ENCODE measurements at regions not wholly inside any gene's neighbourhood (a gene's known extent, or its start where the extent isn't known, plus 50 kb on each side); places are given as distances from the start of the nearest gene placed in this dataset.
"Not testable (repeated sequence)": the region's sequence is repeated elsewhere in the genome, so short reads cannot be mapped to it uniquely, and the experiment has no call there.

- TF ChIP-seq CTCF (IDR thresholded peaks at IDR 0.05; ENCODE audit: borderline replicate concordance, insufficient read depth, low read depth, low read length) = no peak
- no peak overlapping the region for H3K4me3 ChIP-seq (ENCODE audit: low read depth, low read length)
These were observed 117.5 kb upstream of the NEGR1 start for GRCh38 chr1:72399807-72400206.

GRCh38 chr1:72397786-72398185 lies 115.4 kb upstream of the NEGR1 start:
- no peak for TF ChIP-seq CTCF (IDR thresholded peaks at IDR 0.05; ENCODE audit: borderline replicate concordance, insufficient read depth, low read depth, low read length)
- no peak overlapping the region for H3K4me3 ChIP-seq (ENCODE audit: low read depth, low read length)

GRCh38 chr1:72394457-72394856 lies 112.1 kb upstream of the NEGR1 start:
- no peak overlapping the region for H3K4me3 ChIP-seq (ENCODE audit: low read depth, low read length)
- no peak for TF ChIP-seq CTCF (IDR thresholded peaks at IDR 0.05; ENCODE audit: borderline replicate concordance, insufficient read depth, low read depth, low read length)

GRCh38 chr1:72379072-72379471 lies 96.7 kb upstream of the NEGR1 start:
- no peak overlapping the region for H3K4me3 ChIP-seq (ENCODE audit: low read depth, low read length)
- no peak for TF ChIP-seq CTCF (IDR thresholded peaks at IDR 0.05; ENCODE audit: borderline replicate concordance, insufficient read depth, low read depth, low read length)

GRCh38 chr1:72375226-72375625 lies 92.9 kb upstream of the NEGR1 start:
- no peak for TF ChIP-seq CTCF (IDR thresholded peaks at IDR 0.05; ENCODE audit: borderline replicate concordance, insufficient read depth, low read depth, low read length)
- no peak overlapping the region for H3K4me3 ChIP-seq (ENCODE audit: low read depth, low read length)

GRCh38 chr1:72371259-72372035 lies 89.1 kb upstream of the NEGR1 start:
- TF ChIP-seq CTCF (IDR thresholded peaks at IDR 0.05; ENCODE audit: borderline replicate concordance, insufficient read depth, low read depth, low read length) = no peak
- no peak overlapping the region for H3K4me3 ChIP-seq (ENCODE audit: low read depth, low read length)

- not testable (repeated sequence) for H3K4me3 ChIP-seq (ENCODE audit: low read depth, low read length)
These were observed 88.5 kb upstream of the NEGR1 start for GRCh38 chr1:72370836-72371235.

Measured in GM12875 (cell line).